GM12878 (cell line): ENCODE measurements at regions not wholly inside any gene's neighbourhood (a gene's known extent, or its start where the extent isn't known, plus 50 kb on each side); places are given as distances from the start of the nearest gene placed in this dataset.

Source experiments
- ATAC-seq: fragments of 200-7000 bp; cut with Tn5 transposase; 3 replicates; pipeline ENCODE4 v1.9.1; 2020; ENCODE audit warnings: mild to moderate bottlenecking, moderate library complexity
- BruUV-seq: library from RNA; stranded (reverse); fragments of 400-500 nt; replicated peaks from 2 replicates; lab custom pipeline; 2021; lab: Mats Ljungman, UMichigan
- CTCF ChIA-PET: fragments of 300-600 bp; sonication (Branson Sonifier 250); formaldehyde crosslinking; extraction: SDS; loops from one replicate; lab custom pipeline; 2021; ENCODE audit warnings: inconsistent platforms; lab: Yijun Ruan, JAX
- POLR2A ChIA-PET: fragments of 350-600 bp; formaldehyde crosslinking; extraction: SDS; loops from one replicate; lab custom pipeline; 2021; ENCODE audit warnings: inconsistent platforms; lab: Charles Lee
- RAD21 ChIA-PET: fragments of 300-600 bp; sonication (Branson Sonifier 250); formaldehyde crosslinking; loops from one replicate; lab custom pipeline; 2023; ENCODE audit warnings: antibody characterized with exemption; ENCODE audit not compliant: unreplicated experiment; lab: Charles Lee
- SMC1A ChIA-PET: fragments of 300-600 bp; sonication (Branson Sonifier 250); formaldehyde crosslinking; loops from one replicate; lab custom pipeline; 2023; ENCODE audit not compliant: unreplicated experiment, uncharacterized antibody; lab: Charles Lee
- DNase-seq: peaks from one replicate; pipeline ENCODE4 v3.0.0-alpha.2; 2011; ENCODE audit warnings: low read depth, low spot score
- FAIRE-seq: peaks from 3 replicates; lab custom pipeline; 2011; peaks lifted over from hg19 to GRCh38; lab: Jason Lieb, UNC
- H2AFZ ChIP-seq: 2 replicates; pipeline ENCODE4 v1.6.0; 2011; ENCODE audit warnings: low read depth, low read length, control low read depth; ENCODE audit not compliant: control insufficient read depth
- H3K27ac ChIP-seq: 2 replicates; pipeline ENCODE4 v1.5.1; 2011; ENCODE audit warnings: control low read depth; ENCODE audit not compliant: control insufficient read depth, insufficient read depth
- H3K27me3 ChIP-seq, 2 experiments: replicated peaks in 1 of 2; 2 replicates each; pipeline versions ENCODE4 v1.6.0 to v1.6.1; 2011; ENCODE audit warnings: low read length in 1 of 2; ENCODE audit not compliant: control insufficient read depth in 2 of 2, insufficient read depth in 2 of 2
- H3K36me3 ChIP-seq, 2 experiments: 2 replicates each; pipeline ENCODE4 v1.5.1; 2011; ENCODE audit warnings: low read length in 1 of 2; ENCODE audit not compliant: control insufficient read depth in 2 of 2, insufficient read depth in 2 of 2
- H3K4me1 ChIP-seq: 2 replicates; pipeline ENCODE4 v1.6.1; 2011; ENCODE audit warnings: mild to moderate bottlenecking, low read length, moderate library complexity, mixed read lengths; ENCODE audit not compliant: control insufficient read depth, insufficient read depth
- H3K4me2 ChIP-seq: 2 replicates; pipeline ENCODE4 v1.6.0; 2011; ENCODE audit warnings: control low read depth; ENCODE audit not compliant: control insufficient read depth, insufficient read depth
- H3K4me3 ChIP-seq: fragments of 200-600 bp; sonication (generic); 2 replicates; pipeline ENCODE4 v1.5.1; 2016
- H3K79me2 ChIP-seq: 2 replicates; pipeline ENCODE4 v1.6.0; 2011; ENCODE audit warnings: low read length; ENCODE audit not compliant: control insufficient read depth, insufficient read depth
- H3K9ac ChIP-seq: 2 replicates; pipeline ENCODE4 v1.8.0; 2011; ENCODE audit warnings: low read length, control low read depth, mixed read lengths; ENCODE audit not compliant: control insufficient read depth, insufficient read depth
- H3K9me3 ChIP-seq: replicated peaks from 3 replicates; pipeline ENCODE4 v1.5.1; 2011; ENCODE audit warnings: mild to moderate bottlenecking, low read length; ENCODE audit not compliant: control insufficient read depth, insufficient read depth
- H4K20me1 ChIP-seq: 2 replicates; pipeline ENCODE4 v1.6.0; 2011; ENCODE audit not compliant: control insufficient read depth, insufficient read depth
- BMI1 ChIP-seq: fragments of 450-650 bp; IDR thresholded peaks from 2 replicates; pipeline ENCODE4 v1.6.1; 2016; ENCODE audit warnings: mild to moderate bottlenecking, moderate library complexity, borderline replicate concordance
- CTCF ChIP-seq, 3 experiments: IDR thresholded peaks in 2 of 3; conservative IDR thresholded peaks in 1 of 3; 2 replicates each; pipeline ENCODE4 v1.5.1; 2011; ENCODE audit warnings: low read depth in 3 of 3, low read length in 3 of 3, mild to moderate bottlenecking in 3 of 3, control low read depth in 2 of 3, moderate library complexity in 2 of 3, inconsistent platforms in 1 of 3, mixed read lengths in 1 of 3; ENCODE audit not compliant: control insufficient read depth in 2 of 3, insufficient read depth in 1 of 3; ENCODE audit errors: extremely low read depth in 1 of 3
- RAD21 ChIP-seq: IDR thresholded peaks from 2 replicates; pipeline ENCODE4 v1.6.1; 2011; ENCODE audit warnings: mild to moderate bottlenecking, low read depth, low read length, moderate library complexity; ENCODE audit not compliant: insufficient read depth
- SMC3 ChIP-seq: IDR thresholded peaks from 2 replicates; pipeline ENCODE4 v1.6.1; 2011; ENCODE audit warnings: low read length, improper control_type of control experiment, borderline replicate concordance
- WGBS: methylation state at CpG from one replicate; pipeline ENCODE4 v1.1.6; 2016; ENCODE audit warnings: low lambda C conversion rate; ENCODE audit not compliant: insufficient replicate concordance, insufficient coverage; ENCODE audit errors: missing lambda C conversion rate; 5-methylcytosine and 5-hydroxymethylcytosine counted together
- in situ Hi-C: fragments of 300-500 bp; cut with MboI; formaldehyde crosslinking; loops from 9 replicates; pipeline ENCODE4 v1.14.3; 2018; ENCODE audit warnings: mixed read lengths
- intact Hi-C: fragments of 100-400 bp; cut with micrococcal nuclease; formaldehyde crosslinking; loops from one replicate; pipeline ENCODE4 v1.14.2; 2022; ENCODE audit not compliant: unreplicated experiment

- no peaks in the 10 kb centered on the region for H4K20me1 ChIP-seq
- intact Hi-C loops (loop anchor here (1.0 kb wide), 2 partner anchors 139 to 630 kb away; no protein-coding TSS in a partner anchor), in situ Hi-C loops (loop anchor here (5.0 kb wide), 2 partner anchors 140 to 630 kb away; no protein-coding TSS in a partner anchor)
- TF ChIP-seq RAD21 (peak; percentile 85), SMC3 (peak; percentile 71), CTCF (IDR thresholded peaks at IDR 0.05 in 2 of 3, conservative IDR thresholded peaks at IDR 0.05 in 1 of 3; ENCODE audit: control insufficient read depth in 2 of 3, extremely low read depth in 1 of 3, insufficient read depth in 1 of 3, low read depth in 3 of 3, low read length in 3 of 3) (peak; percentile 82 to 89 (median 88)), BMI1 (no peak)
- H3K79me2 ChIP-seq, result no peaks in the 10 kb centered on the region
- no peak for DNase-seq
- H3K4me1 ChIP-seq, result no peaks in the 10 kb centered on the region
- H3K27ac ChIP-seq, result no peak overlapping the region
- no TSS peak for BruUV-seq
- POLR2A ChIA-PET, result no interaction called here
- 33% methylated on average over 16 of the region's 16 CpGs for WGBS
- H3K4me2 ChIP-seq, result no peak overlapping the region
- peak; percentile 54 for FAIRE-seq
- peaks cover 0 to 2% of the 10 kb centered on the region in 2 experiments; a peak in 2 of 4 replicates for H3K27me3 ChIP-seq
- no peak overlapping the region for H3K9ac ChIP-seq
- SMC1A ChIA-PET, result interaction anchor here (1.0 to 6.2 kb wide), 4 partner anchors 28 to 631 kb away, joined by 3 to 61 read pairs (median 6); no protein-coding TSS in a partner anchor
- peak; percentile 88 for ATAC-seq
- no peaks in the 10 kb centered on the region for H3K9me3 ChIP-seq
- H3K36me3 ChIP-seq, result no peaks in the 10 kb centered on the region
- no peak overlapping the region for H2AFZ ChIP-seq
- H3K4me3 ChIP-seq, result no peak overlapping the region
- RAD21 ChIA-PET, result interaction anchor here (0.7 to 3.7 kb wide), 7 partner anchors 8 to 631 kb away, joined by 3 to 43 read pairs (median 3); no protein-coding TSS in a partner anchor
- CTCF ChIA-PET, result interaction anchor here (0.7 to 11.1 kb wide), 11 partner anchors 9 to 630 kb away, joined by 3 to 182 read pairs (median 5); no protein-coding TSS in a partner anchor
These were observed 71.8 kb upstream of the MAMDC2 start for GRCh38 chr9:69971643-69972449.
